H9 (cell line): ENCODE measurements at regions not wholly inside any gene's neighbourhood (a gene's known extent, or its start where the extent isn't known, plus 50 kb on each side); places are given as distances from the start of the nearest gene placed in this dataset.

Experiments
- DNase-seq: peaks from one replicate; pipeline ENCODE4 v3.0.0-alpha.2; 2017
- H2AFZ ChIP-seq: one replicate; pipeline ENCODE4 v1.6.1; 2013; ENCODE audit warnings: mild to moderate bottlenecking, low read length, control low read depth, moderate library complexity
- H2AK5ac ChIP-seq: 2 replicates; pipeline ENCODE4 v1.6.1; 2013; ENCODE audit warnings: low read length, control low read depth, mixed read lengths; ENCODE audit not compliant: insufficient read length
- H2BK120ac ChIP-seq: one replicate; pipeline ENCODE4 v1.6.1; 2013; ENCODE audit warnings: low read depth, mild to moderate bottlenecking, low read length, control low read depth, inconsistent platforms; ENCODE audit not compliant: poor library complexity, severe bottlenecking
- H2BK12ac ChIP-seq: 2 replicates; pipeline ENCODE4 v1.6.1; 2013; ENCODE audit warnings: low read length, control low read depth, mixed read lengths, low read depth; ENCODE audit not compliant: insufficient read length
- H2BK15ac ChIP-seq: 2 replicates; pipeline ENCODE4 v1.6.1; 2013; ENCODE audit warnings: low read depth, low read length, control low read depth
- H2BK20ac ChIP-seq: one replicate; pipeline ENCODE4 v1.6.1; 2013; ENCODE audit warnings: low read depth, mild to moderate bottlenecking, low read length, control low read depth, inconsistent platforms; ENCODE audit not compliant: poor library complexity, severe bottlenecking
- H2BK5ac ChIP-seq: 2 replicates; pipeline ENCODE4 v1.6.1; 2013; ENCODE audit warnings: low read length, control low read depth, mixed read lengths; ENCODE audit not compliant: insufficient read length
- H3K14ac ChIP-seq: 2 replicates; pipeline ENCODE4 v1.6.1; 2013; ENCODE audit warnings: low read length, control low read depth; ENCODE audit not compliant: insufficient read depth
- H3K18ac ChIP-seq: 2 replicates; pipeline ENCODE4 v1.6.1; 2013; ENCODE audit warnings: low read depth, mild to moderate bottlenecking, mixed read lengths, low read length, control low read depth; ENCODE audit not compliant: insufficient read length
- H3K23ac ChIP-seq: 2 replicates; pipeline ENCODE4 v1.6.1; 2013; ENCODE audit warnings: low read length, control low read depth, mixed read lengths, low read depth; ENCODE audit not compliant: insufficient read length
- H3K23me2 ChIP-seq: 2 replicates; pipeline ENCODE4 v1.6.1; 2013; ENCODE audit warnings: low read depth, mild to moderate bottlenecking, mixed read lengths, low read length, control low read depth; ENCODE audit not compliant: insufficient read length, poor library complexity, severe bottlenecking
- H3K27ac ChIP-seq: 2 replicates; pipeline ENCODE4 v1.5.1; 2013; ENCODE audit warnings: low read length, control low read depth, mixed read lengths, low read depth; ENCODE audit not compliant: insufficient read length
- H3K27me3 ChIP-seq: 2 replicates; pipeline ENCODE4 v1.6.1; 2013; ENCODE audit warnings: low read length, control low read depth, inconsistent platforms; ENCODE audit not compliant: insufficient read depth
- H3K4ac ChIP-seq: 2 replicates; pipeline ENCODE4 v1.6.1; 2013; ENCODE audit warnings: low read depth, mild to moderate bottlenecking, control low read depth, inconsistent platforms, low read length, moderate library complexity
- H3K4me1 ChIP-seq: 2 replicates; pipeline ENCODE4 v1.6.1; 2013; ENCODE audit warnings: low read length, control low read depth, inconsistent platforms; ENCODE audit not compliant: insufficient read depth
- H3K4me2 ChIP-seq: 2 replicates; pipeline ENCODE4 v1.6.1; 2013; ENCODE audit warnings: low read length, control low read depth, mixed read lengths; ENCODE audit not compliant: insufficient read length, insufficient read depth
- H3K56ac ChIP-seq: 2 replicates; pipeline ENCODE4 v1.6.1; 2013; ENCODE audit warnings: low read depth, mild to moderate bottlenecking, mixed read lengths, low read length, control low read depth; ENCODE audit not compliant: insufficient read length
- H3K79me1 ChIP-seq: 2 replicates; pipeline ENCODE4 v1.6.1; 2013; ENCODE audit warnings: low read depth, mild to moderate bottlenecking, moderate library complexity, low read length, control low read depth, inconsistent platforms; ENCODE audit not compliant: insufficient read depth, poor library complexity, severe bottlenecking
- H3K79me2 ChIP-seq: 2 replicates; pipeline ENCODE4 v1.6.1; 2013; ENCODE audit warnings: low read length, control low read depth, inconsistent platforms; ENCODE audit not compliant: insufficient read depth
- H3K9ac ChIP-seq: 2 replicates; pipeline ENCODE4 v1.6.1; 2013; ENCODE audit warnings: low read length, control low read depth, mixed read lengths; ENCODE audit not compliant: insufficient read length; ENCODE audit errors: extremely low read depth
- H3K9me3 ChIP-seq: one replicate; pipeline ENCODE4 v1.6.1; 2013; ENCODE audit warnings: low read depth, low read length, inconsistent platforms; ENCODE audit not compliant: control insufficient read depth
- H3T11ph ChIP-seq: one replicate; pipeline ENCODE4 v1.6.1; 2013; ENCODE audit warnings: mild to moderate bottlenecking, low read length, control low read depth, inconsistent platforms
- H4K20me1 ChIP-seq: one replicate; pipeline ENCODE4 v1.6.1; 2013; ENCODE audit not compliant: control insufficient read depth, insufficient read length, insufficient read depth
- H4K5ac ChIP-seq: 2 replicates; pipeline ENCODE4 v1.6.1; 2013; ENCODE audit warnings: low read depth, mild to moderate bottlenecking, mixed read lengths, low read length, control low read depth; ENCODE audit not compliant: insufficient read length
- H4K8ac ChIP-seq: replicated peaks from 2 replicates; pipeline ENCODE4 v1.6.1; 2013; ENCODE audit warnings: low read length, control low read depth, mixed read lengths, low read depth; ENCODE audit not compliant: insufficient read length
- H4K91ac ChIP-seq: 2 replicates; pipeline ENCODE4 v1.6.1; 2013; ENCODE audit warnings: low read depth, mild to moderate bottlenecking, moderate library complexity, mixed read lengths, low read length, control low read depth; ENCODE audit not compliant: insufficient read length
- H3K27ac Mint-ChIP-seq, 3 experiments: 2 replicates in 2 of 3; 3 replicates in 1 of 3; pipeline ENCODE4 v1.8.0; 2020 to 2021; ENCODE audit warnings: mixed read lengths in 3 of 3, mild to moderate bottlenecking in 1 of 3, moderate library complexity in 1 of 3
- H3K27me3 Mint-ChIP-seq: 2 replicates; pipeline ENCODE4 v1.8.0; 2021; ENCODE audit warnings: low read depth, mild to moderate bottlenecking, moderate library complexity, mixed read lengths
- H3K36me3 Mint-ChIP-seq, 3 experiments: 2 replicates in 2 of 3; 3 replicates in 1 of 3; pipeline ENCODE4 v1.8.0; 2020 to 2021; ENCODE audit warnings: low read depth in 3 of 3, mixed read lengths in 3 of 3; ENCODE audit not compliant: insufficient read depth in 1 of 3
- H3K4me1 Mint-ChIP-seq, 2 experiments: 2 replicates each; pipeline ENCODE4 v1.8.0; 2020; ENCODE audit warnings: mixed read lengths in 2 of 2
- H3K4me3 Mint-ChIP-seq, 2 experiments: 2 replicates in 1 of 2; 3 replicates in 1 of 2; pipeline ENCODE4 v1.8.0; 2020 to 2021; ENCODE audit warnings: mild to moderate bottlenecking in 2 of 2, mixed read lengths in 2 of 2, moderate library complexity in 1 of 2
- H3K9me3 Mint-ChIP-seq, 2 experiments: 2 replicates in 1 of 2; 3 replicates in 1 of 2; pipeline ENCODE4 v1.8.0; 2020; ENCODE audit warnings: mild to moderate bottlenecking in 2 of 2, mixed read lengths in 2 of 2, moderate library complexity in 1 of 2
- CTCF ChIP-seq: fragments of 200-600 bp; sonication (generic); conservative IDR thresholded peaks from 3 replicates; pipeline ENCODE4 v1.8.0; 2021; ENCODE audit warnings: antibody characterized with exemption, mild to moderate bottlenecking
- WGBS: extraction: QIAGEN DNeasy Blood & Tissue Kit; methylation state at CpG from one replicate; pipeline ENCODE4 v1.1.7; 2013; ENCODE audit warnings: missing lambda C conversion rate, low lambda C conversion rate, mixed read lengths; ENCODE audit not compliant: insufficient read length; ENCODE audit errors: extremely low coverage; 5-methylcytosine and 5-hydroxymethylcytosine counted together

GRCh38 chr16:54509456-54509855, 222.9 kb upstream of the IRX3 start:
- Histone ChIP-seq H3K18ac (no peak overlapping the region), H2BK12ac (no peak overlapping the region), H3K9ac (no peak overlapping the region), H3K14ac (no peak overlapping the region), H3K9me3 (no peaks in the 10 kb centered on the region), H3K23me2 (no peaks in the 10 kb centered on the region), H3K56ac (no peak overlapping the region), H3K27me3 (no peaks in the 10 kb centered on the region), H2AK5ac (no peak overlapping the region), H3K23ac (no peak overlapping the region), H3K79me2 (no peaks in the 10 kb centered on the region), H4K5ac (no peak overlapping the region), H3T11ph (no peak overlapping the region), H2BK120ac (no peak overlapping the region), H2BK5ac (no peak overlapping the region), H4K91ac (no peak overlapping the region), H3K79me1 (no peaks in the 10 kb centered on the region), H2AFZ (no peak overlapping the region), H2BK20ac (no peak overlapping the region), H4K8ac (no peak overlapping the region), H3K4ac (no peak overlapping the region), H4K20me1 (no peaks in the 10 kb centered on the region), H2BK15ac (no peak overlapping the region), H3K27ac (no peak overlapping the region), H3K4me1 (peaks cover 4% of the 10 kb centered on the region), H3K4me2 (no peak overlapping the region)
- no peaks in the 10 kb centered on the region for H3K9me3 Mint-ChIP-seq
- no CpG with 5 or more reads among the region's 11 CpGs for WGBS
- H3K27me3 Mint-ChIP-seq: peaks cover 5% of the 10 kb centered on the region
- DNase-seq: no peak
- no peaks in the 10 kb centered on the region for H3K36me3 Mint-ChIP-seq
- H3K4me3 Mint-ChIP-seq: no peak overlapping the region
- no peak for TF ChIP-seq CTCF
- no peak overlapping the region for H3K27ac Mint-ChIP-seq
- peaks cover 59 to 73% of the 10 kb centered on the region in 2 experiments for H3K4me1 Mint-ChIP-seq
